ENCODE measurements at regions not wholly inside any gene's neighbourhood (a gene's known extent, or its start where the extent isn't known, plus 50 kb on each side); places are given as distances from the start of the nearest gene placed in this dataset.

DNA sequence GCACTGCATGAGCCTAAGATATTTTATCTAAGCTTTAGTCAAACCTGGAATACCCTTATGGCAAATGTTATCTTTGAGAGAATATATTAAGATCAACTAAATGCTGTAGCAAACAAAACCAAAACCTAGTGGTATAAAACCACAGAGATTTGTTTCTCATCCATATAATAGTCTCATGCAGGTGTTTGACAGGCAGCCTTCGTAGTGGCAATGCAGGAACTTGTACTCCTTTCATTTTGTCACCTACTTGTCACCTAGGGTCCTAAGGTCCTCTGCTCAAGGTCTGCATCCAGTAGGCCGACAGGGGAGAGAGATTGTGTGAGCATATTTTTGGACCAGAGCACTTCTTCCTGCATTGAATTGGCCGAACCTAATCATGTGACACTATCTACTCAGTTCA lies 352.6 kb downstream of the GPR37 start:
- Histone ChIP-seq H4K20me1 (ENCODE audit: insufficient read depth, low read length) (no peaks in the 10 kb centered on the region), H3K4me3 (ENCODE audit: low read depth, low read length, poor library complexity, severe bottlenecking) (no peak overlapping the region), H3K9me3 (ENCODE audit: low read length) (no peaks in the 10 kb centered on the region), H3K9me2 (ENCODE audit: low read depth, low read length) (no peaks in the 10 kb centered on the region), H3K36me3 (ENCODE audit: insufficient read depth, low read length) (no peaks in the 10 kb centered on the region), H3K4me2 (ENCODE audit: low read length) (no peak overlapping the region), H3K27me3 (ENCODE audit: insufficient read depth, low read length) (no peaks in the 10 kb centered on the region), H3K27ac (ENCODE audit: low read depth, low read length, poor library complexity, severe bottlenecking) (no peak overlapping the region), H3K79me2 (ENCODE audit: insufficient read depth, low read length) (no peaks in the 10 kb centered on the region), H3F3A (ENCODE audit: insufficient read depth, low read length) (no peaks in the 10 kb centered on the region), H2AFZ (ENCODE audit: low read length) (no peak overlapping the region), H3K9ac (ENCODE audit: low read length) (no peak overlapping the region), H3K4me1 (ENCODE audit: insufficient read depth, low read length, severe bottlenecking) (no peaks in the 10 kb centered on the region)
- TF ChIP-seq, protein P1, sequence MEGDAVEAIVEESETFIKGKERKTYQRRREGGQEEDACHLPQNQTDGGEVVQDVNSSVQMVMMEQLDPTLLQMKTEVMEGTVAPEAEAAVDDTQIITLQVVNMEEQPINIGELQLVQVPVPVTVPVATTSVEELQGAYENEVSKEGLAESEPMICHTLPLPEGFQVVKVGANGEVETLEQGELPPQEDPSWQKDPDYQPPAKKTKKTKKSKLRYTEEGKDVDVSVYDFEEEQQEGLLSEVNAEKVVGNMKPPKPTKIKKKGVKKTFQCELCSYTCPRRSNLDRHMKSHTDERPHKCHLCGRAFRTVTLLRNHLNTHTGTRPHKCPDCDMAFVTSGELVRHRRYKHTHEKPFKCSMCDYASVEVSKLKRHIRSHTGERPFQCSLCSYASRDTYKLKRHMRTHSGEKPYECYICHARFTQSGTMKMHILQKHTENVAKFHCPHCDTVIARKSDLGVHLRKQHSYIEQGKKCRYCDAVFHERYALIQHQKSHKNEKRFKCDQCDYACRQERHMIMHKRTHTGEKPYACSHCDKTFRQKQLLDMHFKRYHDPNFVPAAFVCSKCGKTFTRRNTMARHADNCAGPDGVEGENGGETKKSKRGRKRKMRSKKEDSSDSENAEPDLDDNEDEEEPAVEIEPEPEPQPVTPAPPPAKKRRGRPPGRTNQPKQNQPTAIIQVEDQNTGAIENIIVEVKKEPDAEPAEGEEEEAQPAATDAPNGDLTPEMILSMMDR (IDR thresholded peaks at IDR 0.05; ENCODE audit: low read length): no peak
- TF ChIP-seq EZH2 (IDR thresholded peaks at IDR 0.05; ENCODE audit: borderline replicate concordance, low read length): no peak

DNA sequence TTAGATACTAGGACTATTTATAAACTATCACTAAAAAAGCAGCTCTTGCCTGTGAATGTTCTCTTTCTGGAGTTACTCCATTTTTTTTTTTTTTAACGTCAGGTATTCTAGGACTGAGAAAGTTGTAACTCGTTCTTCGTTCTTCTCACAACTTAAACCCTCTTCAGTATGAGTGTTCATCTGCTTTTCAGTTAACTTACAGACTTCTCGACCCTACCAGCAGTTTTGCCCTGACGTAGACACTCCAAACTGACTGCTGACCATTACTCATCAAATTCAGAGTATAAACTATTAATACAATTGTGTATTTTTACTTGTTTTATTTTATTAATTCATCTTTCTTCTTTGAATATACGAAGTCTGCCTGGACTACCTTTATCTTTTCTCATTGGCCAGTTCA lies 353.1 kb downstream of the GPR37 start:
- H4K20me1 ChIP-seq (ENCODE audit: insufficient read depth, low read length): no peaks in the 10 kb centered on the region
- H3K4me1 ChIP-seq (ENCODE audit: insufficient read depth, low read length, severe bottlenecking): no peaks in the 10 kb centered on the region
- H3F3A ChIP-seq (ENCODE audit: insufficient read depth, low read length): no peaks in the 10 kb centered on the region
- H3K36me3 ChIP-seq (ENCODE audit: insufficient read depth, low read length): no peaks in the 10 kb centered on the region
- no peak overlapping the region for H3K9ac ChIP-seq (ENCODE audit: low read length)
- H3K27ac ChIP-seq (ENCODE audit: low read depth, low read length, poor library complexity, severe bottlenecking): no peak overlapping the region
- H3K4me2 ChIP-seq (ENCODE audit: low read length): no peak overlapping the region
- TF ChIP-seq, protein P1 (IDR thresholded peaks at IDR 0.05; ENCODE audit: low read length): no peak
- no peaks in the 10 kb centered on the region for H3K79me2 ChIP-seq (ENCODE audit: insufficient read depth, low read length)
- no peaks in the 10 kb centered on the region for H3K27me3 ChIP-seq (ENCODE audit: insufficient read depth, low read length)
- no peak overlapping the region for H2AFZ ChIP-seq (ENCODE audit: low read length)
- H3K9me2 ChIP-seq (ENCODE audit: low read depth, low read length): no peaks in the 10 kb centered on the region
- no peaks in the 10 kb centered on the region for H3K9me3 ChIP-seq (ENCODE audit: low read length)
- H3K4me3 ChIP-seq (ENCODE audit: low read depth, low read length, poor library complexity, severe bottlenecking): no peak overlapping the region

- H4K20me1 ChIP-seq (ENCODE audit: insufficient read depth, low read length): no peaks in the 10 kb centered on the region
- H3K4me3 ChIP-seq (ENCODE audit: low read depth, low read length, poor library complexity, severe bottlenecking): no peak overlapping the region
- H3K4me2 ChIP-seq (ENCODE audit: low read length): no peak overlapping the region
- H3K36me3 ChIP-seq (ENCODE audit: insufficient read depth, low read length): no peaks in the 10 kb centered on the region
- no peaks in the 10 kb centered on the region for H3F3A ChIP-seq (ENCODE audit: insufficient read depth, low read length)
- no peak overlapping the region for H2AFZ ChIP-seq (ENCODE audit: low read length)
- no peaks in the 10 kb centered on the region for H3K9me2 ChIP-seq (ENCODE audit: low read depth, low read length)
- TF ChIP-seq, protein P1 (IDR thresholded peaks at IDR 0.05; ENCODE audit: low read length): no peak
- no peak for TF ChIP-seq EZH2 (IDR thresholded peaks at IDR 0.05; ENCODE audit: borderline replicate concordance, low read length)
- H3K9ac ChIP-seq (ENCODE audit: low read length): no peak overlapping the region
- no peaks in the 10 kb centered on the region for H3K27me3 ChIP-seq (ENCODE audit: insufficient read depth, low read length)
- H3K9me3 ChIP-seq (ENCODE audit: low read length): no peaks in the 10 kb centered on the region
- no peaks in the 10 kb centered on the region for H3K4me1 ChIP-seq (ENCODE audit: insufficient read depth, low read length, severe bottlenecking)
- no peaks in the 10 kb centered on the region for H3K79me2 ChIP-seq (ENCODE audit: insufficient read depth, low read length)
- H3K27ac ChIP-seq (ENCODE audit: low read depth, low read length, poor library complexity, severe bottlenecking): no peak overlapping the region
Measured at GRCh38 chr7:124411796-124412195, 353.8 kb downstream of the GPR37 start.

Data from OCI-LY1 (cell line).